ENCODE measurements at regions not wholly inside any gene's neighbourhood (a gene's known extent, or its start where the extent isn't known, plus 50 kb on each side); places are given as distances from the start of the nearest gene placed in this dataset.

GRCh38 chr22:19663286-19663815, 51.0 kb upstream of the SEPTIN5 start:
- H3K4me3 ChIP-seq (ENCODE audit: low read depth, low read length) = no peak overlapping the region
- no peak for TF ChIP-seq CTCF (IDR thresholded peaks at IDR 0.05; ENCODE audit: low read depth, low read length)
- peak; percentile 83 for DNase-seq (ENCODE audit: low read depth, low spot score)
- in situ Hi-C loops (cut with HindIII; ENCODE audit: low sequenced_read_pairs) = no loop called here

GRCh38 chr22:19663821-19664355, 50.4 kb upstream of the SEPTIN5 start:
- TF ChIP-seq CTCF (IDR thresholded peaks at IDR 0.05; ENCODE audit: low read depth, low read length) = no peak
- DNase-seq (ENCODE audit: low read depth, low spot score) = peak; percentile 78
- in situ Hi-C loops (cut with HindIII; ENCODE audit: low sequenced_read_pairs) = no loop called here
- no peak overlapping the region for H3K4me3 ChIP-seq (ENCODE audit: low read depth, low read length)

- no peak overlapping the region for H3K4me3 ChIP-seq (ENCODE audit: low read depth, low read length)
- in situ Hi-C loops (cut with HindIII; ENCODE audit: low sequenced_read_pairs) = no loop called here
- no peak for DNase-seq (ENCODE audit: low read depth, low spot score)
- TF ChIP-seq CTCF (IDR thresholded peaks at IDR 0.05; ENCODE audit: low read depth, low read length) = no peak
Measured at GRCh38 chr22:19664406-19664805, 49.9 kb upstream of the SEPTIN5 start.
